Stomach (tissue), 8 donors: ENCODE measurements at regions not wholly inside any gene's neighbourhood (a gene's known extent, or its start where the extent isn't known, plus 50 kb on each side); places are given as distances from the start of the nearest gene placed in this dataset.

ENCODE experiments used
- DNase-seq, 2 donors: peaks; one replicate each; pipeline versions ENCODE4 v3.0.0 to v3.0.0-alpha.2; 2013 to 2019
- H3K27ac ChIP-seq, 5 donors: fragments of 200-600 bp in 4 of 5; sonication (generic) in 4 of 5; one replicate each; pipeline ENCODE4 v1.5.1; 2013 to 2019; ENCODE audit warnings: mild to moderate bottlenecking in 1 of 5, moderate library complexity in 1 of 5
- H3K27me3 ChIP-seq, 3 donors: fragments of 200-600 bp; sonication (generic); one replicate each; pipeline ENCODE4 v1.5.1; 2017 to 2019; ENCODE audit warnings: mixed run types in 1 of 3
- H3K36me3 ChIP-seq, 4 donors: fragments of 200-600 bp; sonication (generic); 1 replicate in 3 of 4; 2 replicates in 1 of 4; pipeline ENCODE4 v1.5.1; 2016 to 2019
- H3K4me1 ChIP-seq, 4 donors: fragments of 200-600 bp; sonication (generic); one replicate each; pipeline ENCODE4 v1.5.1; 2016 to 2019
- H3K4me3 ChIP-seq, 4 donors: fragments of 200-600 bp; sonication (generic) in 3 of 4; one replicate each; pipeline ENCODE4 v1.5.1; 2016 to 2019; ENCODE audit warnings: mild to moderate bottlenecking in 1 of 4
- H3K9me3 ChIP-seq, 4 donors: fragments of 200-600 bp; sonication (generic); one replicate each; pipeline ENCODE4 v1.5.1; 2016 to 2019
- EP300 ChIP-seq: sonication (generic); formaldehyde crosslinking; IDR thresholded peaks from one replicate; pipeline ENCODE4 v1.6.1; 2017; ENCODE audit warnings: antibody characterized with exemption
- POLR2A ChIP-seq, 4 donors: fragments of 450-650 bp; IDR thresholded peaks; one replicate each; pipeline ENCODE4 v1.6.1; 2016; ENCODE audit warnings: antibody characterized with exemption in 4 of 4, control low read depth in 2 of 4, mild to moderate bottlenecking in 1 of 4, moderate library complexity in 1 of 4
- POLR2AphosphoS5 ChIP-seq, 3 donors: sonication (generic); formaldehyde crosslinking; IDR thresholded peaks; one replicate each; pipeline ENCODE4 v1.6.1; 2016; ENCODE audit warnings: antibody characterized with exemption in 3 of 3
- WGBS, 5 donors: extraction: QIAGEN DNeasy Blood & Tissue Kit in 3 of 5; methylation state at CpG; one replicate each; pipeline versions ENCODE4 v1.1.5 to v1.1.7; 2013 to 2018; 5-methylcytosine and 5-hydroxymethylcytosine counted together
- intact Hi-C: fragments of 100-400 bp; cut with DNase I; formaldehyde crosslinking; loops from one replicate; pipeline ENCODE4 v1.15.1; 2023; ENCODE audit warnings: low total_unique reads
- TF ChIP-seq, protein P1 (sequence below), 7 experiments: fragments of 450-650 bp in 4 of 7; fragments of 200-600 bp in 3 of 7; sonication (generic) in 3 of 7; IDR thresholded peaks; one replicate each; pipeline ENCODE4 v1.5.1; 2016 to 2019; ENCODE audit warnings: antibody characterized with exemption in 7 of 7, control low read depth in 2 of 7, mild to moderate bottlenecking in 1 of 7
- donor health status: healthy with polysubstance abuse.
- donor health status: Bipolar disorder and iron deficiency.
- donor health status: healthy.

DNA sequence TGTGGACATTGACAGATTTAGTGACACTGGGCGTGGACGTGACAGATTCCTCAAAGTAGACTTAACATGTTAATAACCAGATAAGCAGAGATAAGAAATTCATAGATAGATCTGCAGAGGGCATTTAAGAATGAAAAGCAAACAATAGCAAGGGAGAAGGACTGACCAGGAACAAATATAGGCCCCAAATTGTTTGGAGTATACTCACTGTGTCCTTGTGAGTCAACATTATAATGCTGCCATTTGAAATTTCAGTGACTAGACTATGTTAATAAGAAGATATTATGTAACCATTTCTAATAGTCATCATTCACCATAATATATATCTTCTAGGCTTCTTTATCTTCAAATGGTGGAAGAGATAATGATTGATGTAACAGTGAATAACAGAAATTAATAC, 78.1 kb upstream of the SLC38A11 start:
- TF ChIP-seq POLR2A (IDR thresholded peaks at IDR 0.05): no peak
- TF ChIP-seq, protein P1, sequence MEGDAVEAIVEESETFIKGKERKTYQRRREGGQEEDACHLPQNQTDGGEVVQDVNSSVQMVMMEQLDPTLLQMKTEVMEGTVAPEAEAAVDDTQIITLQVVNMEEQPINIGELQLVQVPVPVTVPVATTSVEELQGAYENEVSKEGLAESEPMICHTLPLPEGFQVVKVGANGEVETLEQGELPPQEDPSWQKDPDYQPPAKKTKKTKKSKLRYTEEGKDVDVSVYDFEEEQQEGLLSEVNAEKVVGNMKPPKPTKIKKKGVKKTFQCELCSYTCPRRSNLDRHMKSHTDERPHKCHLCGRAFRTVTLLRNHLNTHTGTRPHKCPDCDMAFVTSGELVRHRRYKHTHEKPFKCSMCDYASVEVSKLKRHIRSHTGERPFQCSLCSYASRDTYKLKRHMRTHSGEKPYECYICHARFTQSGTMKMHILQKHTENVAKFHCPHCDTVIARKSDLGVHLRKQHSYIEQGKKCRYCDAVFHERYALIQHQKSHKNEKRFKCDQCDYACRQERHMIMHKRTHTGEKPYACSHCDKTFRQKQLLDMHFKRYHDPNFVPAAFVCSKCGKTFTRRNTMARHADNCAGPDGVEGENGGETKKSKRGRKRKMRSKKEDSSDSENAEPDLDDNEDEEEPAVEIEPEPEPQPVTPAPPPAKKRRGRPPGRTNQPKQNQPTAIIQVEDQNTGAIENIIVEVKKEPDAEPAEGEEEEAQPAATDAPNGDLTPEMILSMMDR (IDR thresholded peaks at IDR 0.05): no peak
- TF ChIP-seq POLR2AphosphoS5 (IDR thresholded peaks at IDR 0.05): no peak
- no peak for TF ChIP-seq EP300
- Histone ChIP-seq H3K4me3 (no peak overlapping the region), H3K27ac (no peak overlapping the region), H3K36me3 (no peaks in the 10 kb centered on the region), H3K9me3 (no peaks in the 10 kb centered on the region), H3K4me1 (no peaks in the 10 kb centered on the region), H3K27me3 (no peaks in the 10 kb centered on the region)
- 54 to 74% (median 57%) methylated on average over 2 of the region's 2 CpGs for WGBS, 5 donors
- no peak for DNase-seq
- intact Hi-C loops: no loop called here

DNA sequence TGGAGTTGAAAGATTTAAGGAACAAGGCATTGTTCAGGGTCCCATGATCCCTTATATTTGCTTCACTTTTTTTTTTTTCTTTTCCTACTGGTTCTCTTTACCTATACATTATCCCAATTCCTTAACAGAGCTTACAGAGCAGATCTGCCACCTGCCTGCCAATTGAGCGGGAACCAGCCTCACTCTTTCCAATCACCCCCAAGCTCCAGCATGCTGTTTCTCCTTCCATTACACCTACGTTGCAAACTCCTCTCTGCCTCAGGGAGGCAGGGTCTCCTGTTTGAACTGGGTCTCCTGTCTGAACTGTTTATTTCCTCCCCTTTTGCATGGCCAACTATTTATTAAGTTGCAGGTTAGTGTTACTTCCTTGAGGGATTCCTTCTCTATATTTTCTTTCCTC, 77.2 kb upstream of the SLC38A11 start:
- H3K27me3 ChIP-seq: no peaks in the 10 kb centered on the region
- H3K36me3 ChIP-seq: no peaks in the 10 kb centered on the region
- WGBS, 5 donors: 56 to 79% (median 70%) methylated on average over 2 of the region's 2 CpGs
- intact Hi-C loops: no loop called here
- no peak for DNase-seq
- TF ChIP-seq, protein P1 (IDR thresholded peaks at IDR 0.05): no peak
- TF ChIP-seq EP300 (no peak), POLR2AphosphoS5 (IDR thresholded peaks at IDR 0.05) (no peak), POLR2A (IDR thresholded peaks at IDR 0.05) (no peak)
- H3K4me3 ChIP-seq: no peak overlapping the region
- no peak overlapping the region for H3K27ac ChIP-seq
- no peaks in the 10 kb centered on the region for H3K9me3 ChIP-seq
- no peaks in the 10 kb centered on the region for H3K4me1 ChIP-seq

DNA sequence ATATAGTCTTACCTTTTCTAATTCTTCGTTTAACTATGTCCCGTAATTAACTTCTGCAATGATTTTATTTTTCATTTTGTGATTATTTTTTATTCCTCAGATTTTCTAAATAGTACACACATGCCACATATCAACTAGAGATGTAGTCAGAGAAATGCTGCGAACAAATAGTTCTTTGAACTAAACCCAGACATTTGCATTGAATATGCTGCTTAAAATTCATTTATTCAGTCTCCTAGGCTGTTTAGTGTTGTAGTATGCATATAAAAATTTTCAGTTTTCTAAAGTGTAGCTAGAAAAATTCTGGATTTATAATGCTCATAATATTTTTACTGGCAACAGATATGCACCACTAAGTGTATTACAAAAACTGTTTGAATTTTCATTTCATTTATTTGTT, 68.9 kb upstream of the SLC38A11 start:
- Histone ChIP-seq H3K27me3 (no peaks in the 10 kb centered on the region), H3K9me3 (no peaks in the 10 kb centered on the region), H3K27ac (no peak overlapping the region), H3K4me1 (no peaks in the 10 kb centered on the region), H3K36me3 (no peaks in the 10 kb centered on the region), H3K4me3 (no peak overlapping the region)
- DNase-seq: no peak
- 60 to 96% (median 91%) methylated on average over 3 of the region's 3 CpGs for WGBS, 5 donors
- intact Hi-C loops: loop anchor here (10.0 kb wide), 1 partner anchor 161 kb away; no protein-coding TSS in a partner anchor
- TF ChIP-seq EP300 (no peak), POLR2A (IDR thresholded peaks at IDR 0.05) (no peak), POLR2AphosphoS5 (IDR thresholded peaks at IDR 0.05) (no peak)
- TF ChIP-seq, protein P1 (IDR thresholded peaks at IDR 0.05): no peak

DNA sequence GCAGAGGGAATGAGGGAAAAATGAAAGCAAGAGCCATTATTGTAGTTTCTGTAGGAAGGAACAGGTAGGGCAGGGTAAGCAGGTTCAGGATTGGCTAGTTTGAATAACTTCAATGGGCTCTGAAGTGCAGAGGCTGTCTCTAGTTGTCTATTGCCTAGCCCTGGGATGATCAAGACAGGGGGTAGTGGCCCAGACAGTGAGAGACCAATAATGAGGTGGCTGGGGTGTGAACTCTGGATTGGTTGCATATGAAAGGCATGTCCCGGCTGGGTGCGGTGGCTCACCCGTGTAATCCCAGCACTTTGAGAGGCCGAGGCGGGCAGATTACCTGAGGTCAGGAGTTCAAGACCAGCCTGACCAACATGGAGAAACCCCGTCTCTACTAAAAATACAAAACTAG, 67.5 kb upstream of the SLC38A11 start:
- no peak overlapping the region for H3K4me3 ChIP-seq
- no peak overlapping the region for H3K27ac ChIP-seq
- WGBS, 5 donors: 65 to 92% (median 91%) methylated on average over 6 of the region's 6 CpGs
- H3K9me3 ChIP-seq: no peaks in the 10 kb centered on the region
- H3K4me1 ChIP-seq: no peaks in the 10 kb centered on the region
- no peak for DNase-seq
- TF ChIP-seq POLR2A (IDR thresholded peaks at IDR 0.05): no peak
- no peak for TF ChIP-seq EP300
- TF ChIP-seq POLR2AphosphoS5 (IDR thresholded peaks at IDR 0.05): no peak
- TF ChIP-seq, protein P1 (IDR thresholded peaks at IDR 0.05): no peak
- H3K36me3 ChIP-seq: no peaks in the 10 kb centered on the region
- intact Hi-C loops: loop anchor here (10.0 kb wide), 1 partner anchor 162 kb away; no protein-coding TSS in a partner anchor
- no peaks in the 10 kb centered on the region for H3K27me3 ChIP-seq
